ENCODE measurements at regions not wholly inside any gene's neighbourhood (a gene's known extent, or its start where the extent isn't known, plus 50 kb on each side); places are given as distances from the start of the nearest gene placed in this dataset.
"Not testable (repeated sequence)": the region's sequence is repeated elsewhere in the genome, so short reads cannot be mapped to it uniquely, and the experiment has no call there.

DNA sequence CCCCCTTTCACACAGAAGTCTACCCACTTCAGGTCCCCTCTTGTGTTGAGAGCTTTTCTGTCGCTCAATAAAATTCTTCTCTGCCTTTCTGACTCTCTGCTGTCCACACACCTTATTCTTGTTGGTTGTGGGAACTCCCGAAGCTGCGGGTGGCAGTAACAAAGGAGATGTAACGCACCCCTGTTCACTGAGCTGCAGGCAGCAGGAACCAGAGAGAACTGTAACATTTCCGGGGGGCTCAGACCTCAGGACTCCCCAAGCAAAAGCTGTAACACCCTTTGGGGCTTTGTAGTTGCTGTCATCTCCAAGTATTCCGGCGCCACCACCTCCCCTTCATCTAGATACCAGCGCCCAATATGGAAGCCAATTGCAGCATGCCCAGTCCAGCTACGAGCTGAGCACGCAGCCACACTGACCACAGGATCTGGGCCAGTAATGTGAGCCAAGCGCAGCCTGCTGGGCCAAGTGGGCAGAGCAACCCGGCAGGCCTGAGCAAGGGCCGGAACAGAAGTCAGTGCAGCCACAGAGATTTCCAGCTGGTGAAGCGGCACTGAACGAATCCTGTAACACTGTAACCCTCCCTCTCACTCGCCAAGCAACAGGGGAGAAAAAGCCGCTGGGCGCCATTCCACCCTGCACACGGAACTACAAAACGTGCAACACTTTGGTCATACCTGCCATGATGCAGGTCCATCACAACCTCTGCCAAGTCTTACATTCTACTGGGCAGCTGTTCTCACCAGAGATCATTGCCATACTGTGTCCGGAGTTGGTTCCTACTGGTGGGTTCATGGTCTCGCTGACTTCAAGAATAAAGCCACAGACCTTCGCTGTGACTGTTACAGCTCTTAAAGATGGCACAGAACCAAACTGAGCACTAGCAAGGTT lies 194.3 kb downstream of the SPATA31A6 start:
- not testable (repeated sequence) for DNase-seq

DNA sequence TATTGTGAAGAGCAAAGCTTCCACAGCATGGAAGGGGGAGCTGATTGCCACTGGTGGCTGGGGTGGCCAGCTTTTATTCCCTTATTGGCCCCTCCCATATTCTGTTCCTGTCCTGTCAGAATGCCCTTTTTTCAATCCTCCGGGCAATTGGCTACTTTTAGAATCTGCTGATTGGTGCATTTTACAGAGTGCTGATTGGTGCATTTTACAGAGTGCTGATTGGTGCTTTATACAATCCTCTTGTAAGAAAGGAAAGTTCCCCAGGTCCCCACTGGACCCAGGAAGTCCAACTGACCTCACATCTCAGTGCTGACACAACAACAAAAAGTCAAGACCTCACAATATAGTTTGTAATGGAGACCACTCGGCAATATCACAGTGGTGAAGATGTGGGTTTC lies 195.0 kb downstream of the SPATA31A6 start:
- DNase-seq: no peak

DNA sequence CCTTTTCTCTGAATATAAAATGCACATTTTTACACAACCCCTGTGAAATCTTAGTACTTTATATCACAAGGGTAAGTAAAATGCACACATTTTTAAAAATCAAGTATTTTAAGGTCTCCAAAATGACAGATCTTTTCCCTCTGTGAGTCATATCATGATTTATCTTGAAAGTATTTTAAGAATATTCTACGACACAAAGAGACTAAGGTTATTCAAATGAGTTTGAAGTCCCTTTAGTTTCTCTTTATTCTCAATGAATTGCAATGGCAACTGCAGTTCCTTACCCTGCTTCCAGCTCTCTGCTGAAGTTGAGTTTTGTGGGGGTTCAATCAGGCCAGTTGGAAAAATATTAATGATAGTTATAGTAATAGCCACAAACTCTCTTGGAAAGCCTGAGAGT lies 196.1 kb downstream of the SPATA31A6 start:
- DNase-seq: not testable (repeated sequence)

DNA sequence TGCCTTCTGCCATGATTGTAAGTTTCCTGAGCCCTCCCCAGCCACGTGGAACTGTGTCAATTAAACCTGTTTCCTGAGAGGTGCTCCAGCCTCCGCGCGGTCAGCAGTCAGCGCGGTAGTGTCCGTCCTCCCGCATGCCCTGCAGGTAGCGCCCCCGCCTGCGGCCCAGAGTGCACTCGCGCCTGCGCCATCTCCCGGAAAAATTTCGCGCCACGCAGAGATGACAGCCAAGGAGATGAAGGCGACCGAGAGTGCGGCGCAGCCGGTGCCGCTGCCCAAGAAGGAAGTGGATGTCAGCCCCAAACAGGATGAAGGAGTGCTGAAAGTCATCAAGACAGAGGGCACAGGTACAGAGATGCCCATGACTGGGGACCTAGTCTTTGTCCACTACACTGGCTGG lies 201.1 kb downstream of the SPATA31A6 start:
- not testable (repeated sequence) for DNase-seq

- DNase-seq: not testable (repeated sequence)
Measured at GRCh38 chr9:42385574-42386120, 202.2 kb downstream of the SPATA31A6 start.

DNA sequence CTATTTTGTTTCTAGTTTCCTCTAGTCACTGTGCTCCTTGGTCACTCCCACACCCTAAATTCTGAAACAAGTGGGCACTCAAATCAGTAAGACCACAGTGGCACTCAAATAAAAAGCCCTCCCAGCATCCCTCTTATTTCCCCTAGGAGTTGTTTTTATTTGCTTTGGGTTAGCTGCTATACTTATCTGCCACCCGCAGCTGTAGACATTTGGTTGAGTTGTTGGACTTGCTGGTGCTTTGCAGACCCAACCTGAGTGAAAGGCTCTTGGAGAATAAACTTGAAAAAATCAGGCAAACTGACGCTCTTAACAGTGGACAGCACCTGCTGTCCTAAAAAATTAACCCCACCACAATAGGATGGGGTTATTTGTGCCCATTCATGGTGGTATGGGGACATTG lies 203.0 kb downstream of the SPATA31A6 start:
- DNase-seq: no peak

DNA sequence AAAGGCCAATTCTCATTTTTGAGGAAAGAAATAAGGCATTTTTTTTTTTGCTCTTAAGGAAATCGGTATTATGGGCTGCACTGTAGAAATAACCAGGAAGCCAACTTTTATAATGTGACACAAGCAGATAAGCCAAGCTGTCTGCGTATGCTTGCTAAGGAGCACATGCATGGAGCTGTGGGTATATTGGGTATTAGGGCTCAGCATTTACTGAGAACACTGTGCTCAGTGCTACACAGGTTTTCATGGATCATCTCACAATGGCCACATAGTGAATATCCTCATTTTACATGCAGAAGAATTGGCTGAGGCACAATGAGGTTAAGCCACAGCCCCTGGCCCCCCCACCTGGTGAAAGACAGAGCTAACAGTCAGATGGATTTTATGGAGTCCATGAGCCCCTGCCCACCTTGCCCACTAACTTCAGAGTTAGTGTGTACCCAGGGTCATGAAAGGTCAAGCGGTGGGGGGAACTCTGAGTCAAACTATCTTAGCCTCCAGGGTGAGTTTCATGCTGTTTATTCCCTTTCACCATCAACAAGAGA lies 204.8 kb downstream of the SPATA31A6 start:
- no peak for DNase-seq

DNA sequence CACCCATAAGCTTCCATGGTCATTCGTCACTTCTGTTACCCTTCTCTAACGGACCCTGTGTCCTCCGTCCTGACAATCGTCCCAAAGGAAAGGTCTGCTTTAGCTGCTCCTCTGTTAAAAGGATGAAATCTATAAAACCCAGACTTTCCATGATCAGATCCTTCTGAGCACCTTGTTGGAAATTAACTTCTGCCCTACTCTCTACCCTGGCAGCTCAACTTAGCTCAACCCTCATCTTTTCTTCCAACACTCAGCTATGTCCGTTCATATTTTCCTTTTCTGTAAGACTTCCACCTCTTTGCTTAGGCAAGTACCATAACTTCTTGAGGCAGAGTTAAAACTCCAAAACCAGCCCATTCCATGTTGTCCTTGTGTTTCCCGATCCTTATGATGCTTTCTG lies 205.4 kb downstream of the SPATA31A6 start:
- no peak for DNase-seq

DNA sequence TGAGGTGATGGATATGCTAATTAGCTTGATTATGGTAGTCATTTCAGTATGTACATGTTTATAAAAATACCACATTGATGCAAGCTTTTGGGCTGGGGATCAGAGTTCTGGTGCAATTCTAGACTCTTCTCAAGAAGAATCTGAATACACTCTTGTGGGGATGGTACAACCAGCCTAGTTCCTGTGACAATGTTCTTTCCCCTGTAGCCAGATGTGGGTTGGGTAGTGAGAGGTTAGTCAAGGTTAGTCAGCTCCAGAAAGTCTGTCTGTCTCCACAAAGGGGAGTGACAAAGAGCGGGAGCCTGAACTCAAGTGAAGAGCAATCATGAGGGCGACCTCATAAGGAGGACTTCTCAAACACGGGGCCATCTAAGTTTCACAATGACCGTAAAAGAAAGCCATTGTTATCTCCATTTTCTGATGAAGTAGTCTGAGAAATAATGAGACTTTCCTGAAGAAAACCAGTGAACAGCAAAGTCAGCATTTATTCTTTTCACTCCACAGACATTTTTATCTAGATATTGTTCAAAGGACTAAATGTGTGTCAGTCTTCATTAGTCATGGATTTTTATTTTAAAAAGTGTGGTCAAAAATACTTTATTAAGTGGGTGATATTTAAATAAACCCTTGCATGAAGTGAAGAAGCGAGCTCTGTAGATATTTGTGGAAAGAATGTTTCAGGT lies 209.5 kb downstream of the SPATA31A6 start:
- DNase-seq: not testable (repeated sequence)

DNA sequence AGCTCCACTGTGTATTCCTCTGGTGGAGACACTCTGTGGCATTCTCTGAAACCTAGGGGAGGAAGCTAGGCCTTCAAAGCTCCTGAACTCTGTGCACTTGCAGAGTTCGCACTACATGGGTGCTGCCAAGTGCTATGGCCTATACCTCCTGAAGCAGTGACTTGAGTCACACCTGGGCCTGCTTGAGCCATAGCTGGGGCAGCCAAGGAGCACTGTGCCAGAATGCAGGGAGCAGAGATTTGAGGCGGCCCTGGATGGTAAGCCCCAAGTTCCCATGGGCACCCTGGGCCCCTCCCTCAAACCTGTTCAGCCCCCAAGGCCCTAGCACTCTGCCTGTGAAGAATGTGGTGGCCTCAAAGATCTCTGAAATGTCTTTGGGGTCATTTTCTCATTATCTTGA lies 212.9 kb downstream of the SPATA31A6 start:
- no peak for DNase-seq

GRCh38 chr9:42397336-42397735 lies 213.9 kb downstream of the SPATA31A6 start:
- not testable (repeated sequence) for DNase-seq

DNA sequence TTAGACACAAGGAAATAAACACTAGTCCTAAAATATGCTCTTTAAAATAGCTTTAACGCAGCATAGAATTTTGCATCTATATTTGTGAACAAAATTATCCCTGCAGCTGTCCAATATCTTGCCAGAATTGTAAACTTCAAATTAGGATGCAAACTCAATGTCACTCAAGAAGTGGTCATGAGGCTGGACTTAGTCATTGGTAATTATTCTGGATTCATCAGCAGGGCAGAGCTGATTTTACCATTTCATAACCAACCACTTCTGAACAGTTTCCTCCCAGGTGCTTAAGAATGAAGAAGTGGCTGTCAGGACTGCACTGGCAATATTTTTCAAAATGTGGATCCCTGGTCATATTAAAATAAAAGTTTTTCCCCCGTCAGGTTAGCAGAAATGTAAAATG lies 219.5 kb downstream of the SPATA31A6 start:
- not testable (repeated sequence) for DNase-seq

DNA sequence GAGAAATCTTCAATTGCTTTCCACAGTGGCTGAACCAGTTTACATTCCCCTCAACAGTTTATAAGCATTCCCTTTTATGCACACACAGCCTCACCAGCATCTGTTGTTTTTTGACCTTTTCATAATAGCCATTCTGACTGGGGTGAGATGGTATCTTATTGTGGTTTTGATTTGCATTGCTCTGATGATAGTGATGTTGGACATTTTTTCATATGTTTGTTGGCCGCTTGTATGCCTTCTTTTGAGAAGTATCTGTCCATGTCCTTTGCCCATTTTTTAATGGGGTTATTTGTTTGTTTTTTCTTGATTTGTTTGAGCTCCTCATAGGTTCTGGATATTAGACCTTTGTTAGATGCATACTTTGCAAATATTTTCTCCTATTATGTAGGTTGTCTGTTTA lies 226.1 kb downstream of the SPATA31A6 start:
- not testable (repeated sequence) for DNase-seq

DNA sequence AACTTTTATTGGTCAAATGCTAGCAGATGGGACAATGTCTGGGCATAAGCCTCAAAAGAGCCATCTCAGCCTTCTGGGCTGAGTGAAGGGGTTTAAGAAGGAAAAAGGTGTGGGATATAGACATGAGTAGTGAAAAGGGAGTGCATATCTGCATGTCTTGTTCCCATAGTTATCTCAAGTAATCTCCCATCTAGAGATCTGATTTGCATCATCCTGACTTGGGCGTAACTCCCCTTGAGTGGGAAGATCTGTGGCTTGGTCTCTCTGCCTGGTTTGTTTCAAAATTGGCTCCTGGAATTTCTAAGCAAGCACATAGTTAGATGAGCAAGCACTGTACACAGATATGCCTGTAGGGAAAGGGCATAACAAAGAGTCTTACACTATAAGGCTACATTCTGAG lies 228.9 kb downstream of the SPATA31A6 start:
- DNase-seq: not testable (repeated sequence)

- not testable (repeated sequence) for DNase-seq
Measured at GRCh38 chr9:42414865-42415264, 231.4 kb downstream of the SPATA31A6 start.

GRCh38 chr9:42419652-42420051 lies 236.2 kb downstream of the SPATA31A6 start:
- not testable (repeated sequence) for DNase-seq

GRCh38 chr9:42420324-42420723 lies 236.9 kb downstream of the SPATA31A6 start:
- not testable (repeated sequence) for DNase-seq

GRCh38 chr9:42421630-42422029 lies 238.2 kb downstream of the SPATA31A6 start:
- not testable (repeated sequence) for DNase-seq

DNA sequence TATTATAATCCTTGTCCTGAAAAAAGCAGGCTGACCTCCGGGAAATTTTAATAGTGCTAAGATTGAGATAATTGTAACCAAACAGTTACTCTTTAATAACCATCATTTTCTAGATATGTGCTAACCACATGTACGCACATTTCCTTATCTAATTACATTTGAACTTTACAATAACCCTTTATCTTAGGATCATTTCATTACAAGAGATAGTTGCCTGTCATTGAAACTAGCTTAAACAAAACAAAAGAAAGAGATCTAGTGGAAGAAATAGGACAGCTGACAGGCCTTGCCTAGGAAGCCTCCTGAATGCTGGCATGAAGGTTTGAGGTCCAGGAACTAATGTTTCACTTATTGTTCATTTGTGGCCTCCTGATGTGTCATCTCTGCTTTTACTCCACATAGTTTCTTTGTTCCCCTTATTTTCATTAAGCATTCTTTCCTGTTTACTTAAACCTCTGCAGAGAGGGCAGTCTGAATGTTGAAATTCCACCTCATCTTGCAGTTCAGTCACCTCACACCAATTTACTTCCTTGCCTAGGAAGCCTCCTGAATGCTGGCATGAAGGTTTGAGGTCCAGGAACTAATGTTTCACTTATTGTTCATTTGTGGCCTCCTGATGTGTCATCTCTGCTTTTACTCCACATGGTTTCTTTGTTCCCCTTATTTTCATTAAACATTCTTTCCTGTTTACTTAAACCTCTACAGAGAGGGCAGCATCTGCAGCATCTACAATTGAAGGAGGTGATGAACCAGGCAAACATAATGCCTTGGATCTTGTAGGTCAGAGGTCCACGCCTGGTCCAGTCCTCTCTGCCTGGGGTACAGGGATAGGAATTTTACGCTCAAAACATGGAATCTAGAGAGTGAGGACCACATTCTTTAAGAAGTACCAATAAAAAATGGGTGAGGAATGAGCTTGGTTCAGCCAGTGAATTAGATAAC lies 247.5 kb downstream of the SPATA31A6 start:
- DNase-seq: not testable (repeated sequence)

DNA sequence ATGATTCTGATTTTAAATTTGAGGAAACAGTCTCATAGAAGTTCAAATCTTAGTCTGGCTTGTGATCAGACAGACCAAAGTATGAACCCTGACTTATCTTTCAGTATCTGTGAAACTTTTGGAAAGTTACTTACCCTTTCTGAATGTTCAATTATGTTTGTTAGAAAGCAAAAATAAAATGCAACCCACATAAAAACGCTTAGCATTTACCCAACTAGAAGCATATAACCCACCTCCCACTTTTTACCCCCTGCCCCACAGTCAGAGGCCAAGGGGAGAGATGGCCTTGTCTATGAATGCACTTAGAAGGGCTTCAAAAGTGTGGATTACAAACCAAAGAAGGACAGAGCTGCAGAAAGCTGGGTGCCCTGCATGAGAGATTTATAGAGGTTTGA lies 248.2 kb downstream of the SPATA31A6 start:
- DNase-seq: not testable (repeated sequence)

DNA sequence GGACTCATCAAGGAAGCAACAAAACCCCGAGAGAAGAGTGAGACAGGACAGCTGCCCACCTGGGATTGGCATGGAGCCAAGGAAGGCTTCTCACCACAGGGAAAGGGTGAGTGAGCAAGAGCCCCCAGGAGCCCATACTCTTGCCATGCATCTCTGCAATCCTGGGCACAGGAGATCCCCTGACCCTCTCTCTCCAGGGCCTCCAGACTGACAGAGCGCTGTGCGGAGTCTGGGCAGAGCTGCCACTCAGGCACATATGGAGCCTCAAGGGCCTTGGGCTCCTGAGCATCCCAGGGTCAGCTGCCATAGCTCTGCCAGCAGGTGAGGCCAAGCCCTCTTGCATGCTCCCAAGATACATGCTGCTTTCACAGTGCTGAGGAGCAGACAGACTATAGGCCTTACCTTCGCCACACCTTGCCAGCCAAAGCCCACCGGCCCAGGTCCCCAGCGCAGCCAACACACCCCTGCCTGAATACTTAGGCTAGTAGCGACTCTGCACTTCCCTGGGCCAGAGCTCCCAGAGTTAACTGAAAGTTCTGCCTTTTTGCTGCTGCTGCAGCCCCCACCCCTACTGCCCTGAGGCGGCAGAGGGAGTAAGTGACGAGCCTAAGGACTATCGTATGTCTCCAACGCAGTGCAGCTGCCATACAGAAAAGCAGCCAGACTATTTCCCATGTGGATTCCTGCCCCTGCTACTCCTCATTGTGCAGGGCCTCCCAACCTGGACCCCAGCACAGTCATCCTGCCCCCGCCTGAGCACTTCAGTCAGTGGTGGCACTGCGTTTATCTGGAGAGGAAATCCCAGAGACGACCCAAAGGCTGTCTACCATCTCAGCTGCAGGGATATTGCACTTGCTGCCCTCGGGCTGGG lies 251.6 kb downstream of the SPATA31A6 start:
- not testable (repeated sequence) for DNase-seq

All from skin of body (tissue), 1 donor.